ENCODE measurements at regions not wholly inside any gene's neighbourhood (a gene's known extent, or its start where the extent isn't known, plus 50 kb on each side); places are given as distances from the start of the nearest gene placed in this dataset.
"Not testable (repeated sequence)": the region's sequence is repeated elsewhere in the genome, so short reads cannot be mapped to it uniquely, and the experiment has no call there.

DNA sequence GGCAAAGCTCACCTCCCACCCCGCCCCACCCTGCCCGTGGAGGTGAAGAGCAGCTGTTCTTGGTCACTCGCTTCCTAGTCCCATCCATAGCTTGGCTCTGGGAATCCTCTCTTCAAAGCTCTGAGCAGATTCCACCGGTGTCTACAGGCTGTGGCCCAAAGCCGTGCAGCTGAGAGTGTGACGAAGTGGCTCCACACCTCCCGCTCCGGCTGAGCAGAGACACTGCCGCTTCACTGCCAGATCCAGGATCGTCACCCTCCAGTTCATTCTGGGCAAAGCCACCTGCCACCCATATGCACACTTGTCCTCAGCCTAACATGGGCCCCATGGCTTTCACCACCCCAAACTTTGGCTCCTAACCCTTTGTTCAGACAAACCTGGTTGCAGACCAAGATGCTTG, 532.9 kb upstream of the B3GAT1 start:
- no peak for DNase-seq
- TF ChIP-seq, protein P1, sequence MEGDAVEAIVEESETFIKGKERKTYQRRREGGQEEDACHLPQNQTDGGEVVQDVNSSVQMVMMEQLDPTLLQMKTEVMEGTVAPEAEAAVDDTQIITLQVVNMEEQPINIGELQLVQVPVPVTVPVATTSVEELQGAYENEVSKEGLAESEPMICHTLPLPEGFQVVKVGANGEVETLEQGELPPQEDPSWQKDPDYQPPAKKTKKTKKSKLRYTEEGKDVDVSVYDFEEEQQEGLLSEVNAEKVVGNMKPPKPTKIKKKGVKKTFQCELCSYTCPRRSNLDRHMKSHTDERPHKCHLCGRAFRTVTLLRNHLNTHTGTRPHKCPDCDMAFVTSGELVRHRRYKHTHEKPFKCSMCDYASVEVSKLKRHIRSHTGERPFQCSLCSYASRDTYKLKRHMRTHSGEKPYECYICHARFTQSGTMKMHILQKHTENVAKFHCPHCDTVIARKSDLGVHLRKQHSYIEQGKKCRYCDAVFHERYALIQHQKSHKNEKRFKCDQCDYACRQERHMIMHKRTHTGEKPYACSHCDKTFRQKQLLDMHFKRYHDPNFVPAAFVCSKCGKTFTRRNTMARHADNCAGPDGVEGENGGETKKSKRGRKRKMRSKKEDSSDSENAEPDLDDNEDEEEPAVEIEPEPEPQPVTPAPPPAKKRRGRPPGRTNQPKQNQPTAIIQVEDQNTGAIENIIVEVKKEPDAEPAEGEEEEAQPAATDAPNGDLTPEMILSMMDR (IDR thresholded peaks at IDR 0.05), result no peak
- no peak for TF ChIP-seq POLR2A (IDR thresholded peaks at IDR 0.05)
- H3K9me3 ChIP-seq, result no peaks in the 10 kb centered on the region
- no peaks in the 10 kb centered on the region for H3K36me3 ChIP-seq (replicated peaks in 1 of 2; ENCODE audit: insufficient read depth in 1 of 2, low read depth in 2 of 2)
- no peaks in the 10 kb centered on the region for H3K27me3 ChIP-seq
- H3K27ac ChIP-seq, result no peak overlapping the region
- intact Hi-C loops (cut with DNase I), result no loop called here
- no peak overlapping the region for H3K4me3 ChIP-seq
- WGBS, 2 donors, result 73 to 83% methylated on average over 7 to 10 of the region's 10 CpGs
- no peak for ATAC-seq
- H3K4me1 ChIP-seq, result no peaks in the 10 kb centered on the region

DNA sequence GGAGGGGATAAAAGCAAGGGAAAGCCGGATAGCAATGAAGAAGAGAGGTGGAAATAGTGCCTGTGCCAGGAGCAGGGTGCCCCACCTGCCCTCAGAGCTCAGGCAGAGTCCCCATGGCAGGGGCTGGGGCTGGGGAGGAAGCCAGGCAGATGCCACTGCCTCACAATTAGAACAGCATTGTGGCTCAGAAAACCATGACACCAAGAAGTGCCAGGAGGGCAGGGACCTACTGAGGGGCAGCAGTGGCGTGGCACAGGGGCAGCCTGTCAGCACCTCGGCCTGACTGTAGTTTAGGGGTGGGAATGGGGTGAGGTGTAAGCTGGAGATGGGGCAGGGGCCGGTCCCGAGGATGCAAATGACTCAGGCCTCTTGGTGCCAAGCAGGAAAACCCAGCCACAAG, 532.1 kb upstream of the B3GAT1 start:
- no peak for DNase-seq
- TF ChIP-seq POLR2A (IDR thresholded peaks at IDR 0.05), result no peak
- TF ChIP-seq, protein P1 (IDR thresholded peaks at IDR 0.05), result no peak
- intact Hi-C loops (cut with DNase I), result no loop called here
- Histone ChIP-seq H3K27me3 (no peaks in the 10 kb centered on the region), H3K27ac (no peak overlapping the region), H3K9me3 (no peaks in the 10 kb centered on the region), H3K36me3 (replicated peaks in 1 of 2; ENCODE audit: insufficient read depth in 1 of 2, low read depth in 2 of 2) (no peaks in the 10 kb centered on the region), H3K4me3 (no peak overlapping the region), H3K4me1 (no peaks in the 10 kb centered on the region)
- WGBS, 2 donors, result 70 to 73% methylated on average over 4 to 5 of the region's 5 CpGs
- ATAC-seq, result no peak

DNA sequence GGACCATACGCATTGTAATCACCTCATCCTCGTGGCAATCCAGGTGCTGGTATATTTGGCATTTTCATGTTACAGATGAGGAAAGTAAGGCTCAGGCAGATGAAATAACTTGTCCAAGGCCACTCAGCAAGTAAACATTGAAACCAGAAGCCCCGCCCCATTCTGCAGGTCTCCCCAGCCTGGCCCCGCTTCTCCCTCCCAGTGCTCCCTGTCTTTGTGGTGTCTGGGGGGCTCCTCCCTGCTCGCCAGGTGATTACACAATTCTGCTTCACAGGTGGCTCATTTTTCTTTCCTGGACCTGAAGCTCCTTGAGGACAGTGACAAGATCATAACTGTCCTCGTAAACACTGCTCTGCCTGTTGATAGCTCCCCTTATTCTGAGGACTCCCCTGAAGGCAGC, 531.5 kb upstream of the B3GAT1 start:
- no peaks in the 10 kb centered on the region for H3K9me3 ChIP-seq
- H3K4me1 ChIP-seq, result no peaks in the 10 kb centered on the region
- 83 to 88% methylated on average over 6 of the region's 6 CpGs for WGBS, 2 donors
- ATAC-seq, result no peak
- H3K36me3 ChIP-seq (replicated peaks in 1 of 2; ENCODE audit: insufficient read depth in 1 of 2, low read depth in 2 of 2), result no peaks in the 10 kb centered on the region
- H3K4me3 ChIP-seq, result no peak overlapping the region
- intact Hi-C loops (cut with DNase I), result no loop called here
- no peaks in the 10 kb centered on the region for H3K27me3 ChIP-seq
- no peak for DNase-seq
- H3K27ac ChIP-seq, result no peak overlapping the region
- no peak for TF ChIP-seq POLR2A (IDR thresholded peaks at IDR 0.05)
- TF ChIP-seq, protein P1 (IDR thresholded peaks at IDR 0.05), result no peak

DNA sequence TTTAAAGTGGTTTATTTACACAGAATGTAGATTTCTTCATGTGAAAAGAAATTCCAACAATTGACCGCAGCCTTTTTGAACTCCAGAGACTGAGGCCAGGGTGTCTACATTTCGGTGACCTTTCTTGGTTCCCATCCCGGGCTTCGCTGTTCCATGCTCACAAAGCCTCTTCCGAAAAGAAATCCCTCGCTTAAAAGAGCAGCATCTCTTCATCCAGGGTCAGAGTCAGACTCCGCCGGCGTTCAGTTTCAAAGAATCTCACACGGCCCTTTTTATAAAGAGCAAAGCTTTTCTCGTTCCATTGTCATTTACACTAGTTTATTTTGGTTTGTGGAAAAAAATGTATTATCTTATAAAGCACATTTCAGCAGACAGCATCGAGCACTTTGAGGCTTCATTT, 530.6 kb upstream of the B3GAT1 start:
- ATAC-seq (no peak), DNase-seq (peak in 1 of 4 donors; percentile 10)
- no peaks in the 10 kb centered on the region for H3K9me3 ChIP-seq
- H3K4me3 ChIP-seq, result no peak overlapping the region
- H3K4me1 ChIP-seq, result no peaks in the 10 kb centered on the region
- intact Hi-C loops (cut with DNase I), result no loop called here
- no peaks in the 10 kb centered on the region for H3K27me3 ChIP-seq
- H3K27ac ChIP-seq, result no peak overlapping the region
- TF ChIP-seq, protein P1 (IDR thresholded peaks at IDR 0.05), result no peak
- no peak for TF ChIP-seq POLR2A (IDR thresholded peaks at IDR 0.05)
- H3K36me3 ChIP-seq (replicated peaks in 1 of 2; ENCODE audit: insufficient read depth in 1 of 2, low read depth in 2 of 2), result no peaks in the 10 kb centered on the region
- 61 to 70% methylated on average over 12 of the region's 12 CpGs for WGBS, 2 donors

DNA sequence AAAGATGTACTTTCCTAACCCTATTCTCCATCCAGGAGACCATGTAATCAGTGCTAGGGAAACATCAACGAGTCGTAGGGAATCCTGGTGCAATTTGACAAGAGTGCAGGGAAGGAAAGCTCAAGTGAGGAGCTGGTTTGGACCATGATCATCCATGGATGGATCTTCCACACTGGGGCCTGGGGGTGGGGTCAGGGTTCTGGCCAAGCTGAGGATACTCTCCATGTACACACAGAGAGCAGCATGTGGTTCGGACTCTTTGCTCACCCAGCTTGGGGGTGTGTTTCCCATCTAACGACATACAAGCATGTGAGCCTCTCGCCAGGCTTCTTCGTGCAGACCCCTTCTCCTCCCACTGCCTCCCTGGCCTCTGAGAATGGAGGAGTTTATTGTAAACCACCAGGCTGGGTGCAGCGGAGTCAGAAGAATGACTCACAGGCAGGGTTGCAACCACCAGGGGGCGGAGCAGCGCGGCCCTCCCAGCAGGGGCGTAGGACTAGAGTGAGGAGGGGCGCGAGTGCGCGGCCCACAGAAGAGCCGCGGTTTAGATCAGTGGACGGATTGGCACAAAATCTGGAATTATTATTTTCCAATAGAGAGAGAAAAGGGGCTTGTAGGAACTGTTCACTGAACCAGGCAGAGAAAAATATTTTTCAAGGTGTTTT, 530.0 kb upstream of the B3GAT1 start:
- H3K27ac ChIP-seq; H3K4me1 ChIP-seq; DNase-seq; ATAC-seq; H3K4me3 ChIP-seq; H3K9me3 ChIP-seq; H3K36me3 ChIP-seq (replicated peaks in 1 of 2; ENCODE audit: insufficient read depth in 1 of 2, low read depth in 2 of 2); intact Hi-C loops (cut with DNase I); H3K27me3 ChIP-seq: not testable (repeated sequence)
- WGBS, 2 donors, result 42 to 48% methylated on average over 18 of the region's 18 CpGs

Data from body of pancreas (tissue), 4 donors.